PC-9 (cell line): ENCODE measurements at regions not wholly inside any gene's neighbourhood (a gene's known extent, or its start where the extent isn't known, plus 50 kb on each side); places are given as distances from the start of the nearest gene placed in this dataset.

Source experiments
- BruUV-seq: library from RNA; stranded (reverse); fragments of 400-500 nt; replicated peaks from 2 replicates; lab custom pipeline; 2021; lab: Mats Ljungman, UMichigan
- CTCF ChIA-PET: fragments of 300-600 bp; sonication (Branson Sonifier 250); formaldehyde crosslinking; loops from one replicate; lab custom pipeline; 2022; ENCODE audit warnings: antibody characterized with exemption; lab: Charles Lee
- POLR2A ChIA-PET: fragments of 300-600 bp; sonication (Branson Sonifier 250); formaldehyde crosslinking; loops from one replicate; lab custom pipeline; 2022; ENCODE audit warnings: antibody characterized with exemption; ENCODE audit not compliant: unreplicated experiment; lab: Charles Lee
- DNase-seq, 2 experiments: peaks; one replicate each; pipeline versions ENCODE4 v3.0.0 to v3.0.0-alpha.2; 2015 to 2022; ENCODE audit warnings: mixed read lengths in 1 of 2
- H2AFZ ChIP-seq: fragments of 200-600 bp; sonication (generic); 2 replicates; pipeline ENCODE4 v1.8.1; 2017; ENCODE audit warnings: antibody characterized with exemption
- H3F3A ChIP-seq: fragments of 200-600 bp; sonication (generic); 2 replicates; pipeline ENCODE4 v1.8.1; 2017; ENCODE audit warnings: antibody characterized with exemption, mild to moderate bottlenecking, low read depth; ENCODE audit not compliant: insufficient read depth
- H3K27ac ChIP-seq: fragments of 200-600 bp; sonication (generic); 2 replicates; pipeline ENCODE4 v1.6.1; 2016; ENCODE audit warnings: mixed run types
- H3K27me3 ChIP-seq: fragments of 200-600 bp; sonication (generic); 2 replicates; pipeline ENCODE4 v1.6.1; 2016; ENCODE audit warnings: low read depth, mixed run types; ENCODE audit not compliant: insufficient read depth
- H3K36me3 ChIP-seq: fragments of 200-600 bp; sonication (generic); 2 replicates; pipeline ENCODE4 v1.6.1; 2016; ENCODE audit warnings: low read depth, mixed run types
- H3K4me1 ChIP-seq: fragments of 200-600 bp; sonication (generic); replicated peaks from 2 replicates; pipeline ENCODE4 v1.6.1; 2016; ENCODE audit warnings: mixed run types; ENCODE audit not compliant: insufficient read depth
- H3K4me2 ChIP-seq: fragments of 200-600 bp; sonication (generic); 2 replicates; pipeline ENCODE4 v1.6.1; 2017; ENCODE audit warnings: mixed run types
- H3K4me3 ChIP-seq: fragments of 200-600 bp; sonication (generic); 2 replicates; pipeline ENCODE4 v1.6.1; 2016; ENCODE audit warnings: mixed run types
- H3K79me2 ChIP-seq: fragments of 200-600 bp; sonication (generic); 2 replicates; pipeline ENCODE4 v1.6.1; 2017; ENCODE audit warnings: low read depth, mixed run types
- H3K9me2 ChIP-seq: fragments of 200-600 bp; sonication (generic); 2 replicates; pipeline ENCODE4 v1.8.1; 2017; ENCODE audit warnings: mild to moderate bottlenecking; ENCODE audit not compliant: insufficient read depth
- H3K9me3 ChIP-seq: fragments of 200-600 bp; sonication (generic); 2 replicates; pipeline ENCODE4 v1.8.1; 2016; ENCODE audit warnings: low read depth; ENCODE audit not compliant: insufficient read depth
- H4K20me1 ChIP-seq: fragments of 200-600 bp; sonication (generic); 2 replicates; pipeline ENCODE4 v1.8.1; 2017; ENCODE audit not compliant: insufficient read depth
- EZH2 ChIP-seq: fragments of 200-600 bp; sonication (generic); IDR thresholded peaks from 2 replicates; pipeline ENCODE4 v1.8.0; 2017; ENCODE audit warnings: antibody characterized with exemption, low read depth
- intact Hi-C: fragments of 100-400 bp; cut with micrococcal nuclease; formaldehyde crosslinking; loops from one replicate; pipeline ENCODE4 v1.10.0; 2022; ENCODE audit not compliant: unreplicated experiment
- TF ChIP-seq, protein P1 (sequence below): fragments of 200-600 bp; sonication (generic); conservative IDR thresholded peaks from 2 replicates; pipeline ENCODE4 v1.6.1; 2017; ENCODE audit warnings: mixed run types, antibody characterized with exemption, mild to moderate bottlenecking, moderate library complexity

DNA sequence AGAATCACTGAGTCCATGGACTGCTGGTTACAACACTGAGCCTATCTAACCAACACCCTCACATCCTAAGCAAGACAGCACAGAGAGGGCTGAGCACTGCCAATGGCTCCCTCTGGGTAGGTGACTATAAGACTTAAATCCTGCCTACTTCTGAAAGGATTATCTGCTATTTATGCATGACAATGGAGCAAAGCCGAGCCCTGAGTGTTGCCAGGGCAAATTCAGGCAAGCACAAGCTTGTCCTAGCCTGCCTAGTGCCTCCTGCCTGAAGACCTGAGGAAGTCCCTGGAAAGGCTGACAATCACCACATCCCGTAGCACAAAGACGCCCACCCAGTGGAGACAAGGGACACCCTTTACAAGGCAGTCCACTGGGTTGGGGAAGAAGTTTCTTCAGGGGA is 129.7 kb downstream of the OSR1 start:
- no peak overlapping the region for H3K27ac ChIP-seq
- DNase-seq: no peak
- no peak overlapping the region for H2AFZ ChIP-seq
- H3K79me2 ChIP-seq: no peaks in the 10 kb centered on the region
- no peak overlapping the region for H3K4me3 ChIP-seq
- no TSS peak for BruUV-seq
- H3K9me3 ChIP-seq: no peaks in the 10 kb centered on the region
- H3K27me3 ChIP-seq: no peaks in the 10 kb centered on the region
- no peaks in the 10 kb centered on the region for H4K20me1 ChIP-seq
- H3K36me3 ChIP-seq: no peaks in the 10 kb centered on the region
- no peak overlapping the region for H3K4me2 ChIP-seq
- CTCF ChIA-PET: no interaction called here
- H3K9me2 ChIP-seq: no peaks in the 10 kb centered on the region
- H3F3A ChIP-seq: no peaks in the 10 kb centered on the region
- TF ChIP-seq, protein P1, sequence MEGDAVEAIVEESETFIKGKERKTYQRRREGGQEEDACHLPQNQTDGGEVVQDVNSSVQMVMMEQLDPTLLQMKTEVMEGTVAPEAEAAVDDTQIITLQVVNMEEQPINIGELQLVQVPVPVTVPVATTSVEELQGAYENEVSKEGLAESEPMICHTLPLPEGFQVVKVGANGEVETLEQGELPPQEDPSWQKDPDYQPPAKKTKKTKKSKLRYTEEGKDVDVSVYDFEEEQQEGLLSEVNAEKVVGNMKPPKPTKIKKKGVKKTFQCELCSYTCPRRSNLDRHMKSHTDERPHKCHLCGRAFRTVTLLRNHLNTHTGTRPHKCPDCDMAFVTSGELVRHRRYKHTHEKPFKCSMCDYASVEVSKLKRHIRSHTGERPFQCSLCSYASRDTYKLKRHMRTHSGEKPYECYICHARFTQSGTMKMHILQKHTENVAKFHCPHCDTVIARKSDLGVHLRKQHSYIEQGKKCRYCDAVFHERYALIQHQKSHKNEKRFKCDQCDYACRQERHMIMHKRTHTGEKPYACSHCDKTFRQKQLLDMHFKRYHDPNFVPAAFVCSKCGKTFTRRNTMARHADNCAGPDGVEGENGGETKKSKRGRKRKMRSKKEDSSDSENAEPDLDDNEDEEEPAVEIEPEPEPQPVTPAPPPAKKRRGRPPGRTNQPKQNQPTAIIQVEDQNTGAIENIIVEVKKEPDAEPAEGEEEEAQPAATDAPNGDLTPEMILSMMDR: no peak
- TF ChIP-seq EZH2: no peak
- no peaks in the 10 kb centered on the region for H3K4me1 ChIP-seq
- intact Hi-C loops: no loop called here
- POLR2A ChIA-PET: no interaction called here

DNA sequence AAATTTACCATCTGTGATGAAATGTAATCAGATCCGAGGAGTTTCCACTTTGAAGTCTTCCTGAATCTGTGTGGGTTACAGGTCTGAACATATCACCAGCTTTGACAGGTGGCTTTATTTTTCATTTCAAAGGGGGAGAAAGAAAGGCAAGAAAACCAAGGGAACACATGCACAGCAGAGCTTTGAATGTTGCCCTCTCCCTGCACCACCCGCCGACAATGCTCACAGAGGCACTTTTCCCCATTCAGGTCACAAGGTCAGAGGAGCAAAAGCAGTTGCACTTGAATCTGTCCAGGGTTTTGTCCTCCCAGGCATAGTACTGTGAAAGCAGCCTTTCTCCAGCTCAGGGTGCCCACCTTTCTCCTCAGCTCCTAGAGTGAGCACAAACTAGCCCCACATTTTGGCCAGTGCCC is 130.2 kb downstream of the OSR1 start:
- H2AFZ ChIP-seq: no peak overlapping the region
- no peak overlapping the region for H3K27ac ChIP-seq
- H3K36me3 ChIP-seq: no peaks in the 10 kb centered on the region
- CTCF ChIA-PET: no interaction called here
- no TSS peak for BruUV-seq
- no peaks in the 10 kb centered on the region for H3K9me3 ChIP-seq
- H3K4me1 ChIP-seq: no peaks in the 10 kb centered on the region
- POLR2A ChIA-PET: no interaction called here
- no peaks in the 10 kb centered on the region for H4K20me1 ChIP-seq
- no peaks in the 10 kb centered on the region for H3K79me2 ChIP-seq
- intact Hi-C loops: no loop called here
- no peak for DNase-seq
- no peaks in the 10 kb centered on the region for H3K27me3 ChIP-seq
- no peaks in the 10 kb centered on the region for H3K9me2 ChIP-seq
- no peak for TF ChIP-seq EZH2
- TF ChIP-seq, protein P1: no peak
- H3F3A ChIP-seq: no peaks in the 10 kb centered on the region
- H3K4me2 ChIP-seq: no peak overlapping the region
- H3K4me3 ChIP-seq: no peak overlapping the region

DNA sequence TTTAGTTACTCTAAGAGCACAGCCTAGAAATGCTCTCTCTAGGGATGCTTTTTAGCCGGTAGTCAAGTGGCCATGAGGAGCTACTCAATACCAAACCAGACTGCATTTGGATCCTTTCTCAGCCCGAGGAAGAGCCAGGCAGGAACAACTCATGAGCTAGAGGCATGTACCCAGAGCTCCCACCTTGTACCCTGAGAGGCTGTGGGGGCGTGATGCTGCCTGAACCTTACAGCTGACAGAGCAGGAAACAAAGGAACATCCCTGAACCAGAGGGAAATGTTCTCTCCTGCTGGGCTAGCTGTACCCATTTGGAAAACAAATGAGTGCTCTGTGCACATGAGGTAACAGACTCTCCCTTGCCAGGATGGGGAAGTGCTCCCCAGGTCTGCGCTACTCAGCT is 131.6 kb downstream of the OSR1 start:
- no peak overlapping the region for H3K4me2 ChIP-seq
- no peak for DNase-seq
- no TSS peak for BruUV-seq
- ChIA-PET CTCF (no interaction called here), POLR2A (no interaction called here)
- TF ChIP-seq, protein P1: no peak
- no peak for TF ChIP-seq EZH2
- H3K27ac ChIP-seq: no peak overlapping the region
- H3K36me3 ChIP-seq: no peaks in the 10 kb centered on the region
- no peaks in the 10 kb centered on the region for H3K9me3 ChIP-seq
- no peaks in the 10 kb centered on the region for H3F3A ChIP-seq
- intact Hi-C loops: no loop called here
- no peaks in the 10 kb centered on the region for H3K9me2 ChIP-seq
- no peak overlapping the region for H2AFZ ChIP-seq
- H3K79me2 ChIP-seq: no peaks in the 10 kb centered on the region
- no peaks in the 10 kb centered on the region for H3K4me1 ChIP-seq
- no peaks in the 10 kb centered on the region for H3K27me3 ChIP-seq
- no peak overlapping the region for H3K4me3 ChIP-seq
- no peaks in the 10 kb centered on the region for H4K20me1 ChIP-seq
